Psoas muscle (tissue), 7 donors: ENCODE measurements at regions not wholly inside any gene's neighbourhood (a gene's known extent, or its start where the extent isn't known, plus 50 kb on each side); places are given as distances from the start of the nearest gene placed in this dataset.

Source experiments
- ATAC-seq, 4 donors: fragments of 200-7000 bp; cut with Tn5 transposase; one replicate each; pipeline ENCODE4 v1.9.1; 2020; ENCODE audit warnings: moderate library complexity in 3 of 4, mild to moderate bottlenecking in 2 of 4
- DNase-seq, 2 donors: peaks; one replicate each; pipeline ENCODE4 v3.0.0-alpha.2; 2020
- H3K27ac ChIP-seq: fragments of 200-600 bp; one replicate; pipeline ENCODE4 v1.8.0; 2022
- H3K27me3 ChIP-seq, 3 donors: fragments of 200-600 bp in 1 of 3; one replicate each; pipeline versions ENCODE4 v1.6.1 to v1.8.0; 2013 to 2022; ENCODE audit warnings: low read length in 2 of 3, mild to moderate bottlenecking in 2 of 3, moderate library complexity in 1 of 3; ENCODE audit not compliant: insufficient read depth in 3 of 3
- H3K36me3 ChIP-seq, 2 donors: fragments of 200-600 bp in 1 of 2; one replicate each; pipeline versions ENCODE4 v1.6.1 to v1.8.0; 2013 to 2022; ENCODE audit warnings: low read depth in 1 of 2, mild to moderate bottlenecking in 1 of 2, moderate library complexity in 1 of 2; ENCODE audit not compliant: insufficient read depth in 1 of 2
- H3K4me1 ChIP-seq: fragments of 200-600 bp; one replicate; pipeline ENCODE4 v1.8.0; 2022
- H3K4me3 ChIP-seq: fragments of 200-600 bp; one replicate; pipeline ENCODE4 v1.8.0; 2022; ENCODE audit warnings: mild to moderate bottlenecking
- H3K9me3 ChIP-seq: fragments of 200-600 bp; one replicate; pipeline ENCODE4 v1.8.0; 2022
- CTCF ChIP-seq: fragments of 200-600 bp; IDR thresholded peaks from one replicate; pipeline ENCODE4 v1.8.0; 2022; ENCODE audit warnings: antibody characterized with exemption
- WGBS, 3 donors: extraction: QIAGEN DNeasy Blood & Tissue Kit; methylation state at CpG; one replicate each; pipeline versions ENCODE4 v1.1.6 to v1.1.7; 2013; 5-methylcytosine and 5-hydroxymethylcytosine counted together
- intact Hi-C, 2 donors: fragments of 100-400 bp; cut with DNase I; formaldehyde crosslinking; loops; one replicate each; pipeline versions ENCODE4 v1.11.0 to v1.14.2; 2022
- donor health status: healthy with polysubstance abuse.
- donor health status: DM: no; HTN: no; CAD: no; lungs with moderate emphysema.
- donor health status: Bipolar disorder and iron deficiency.
- donor health status: healthy.
- donor health status: DM: yes; HTN: yes; CAD: no.
- donor health status: DM: no; HTN: no; CAD: no.
- donor health status: DM: yes; HTN: yes; CAD: no.

GRCh38 chr21:35402061-35402460 lies 353.0 kb upstream of the RUNX1 start:
- no peaks in the 10 kb centered on the region for H3K9me3 ChIP-seq
- TF ChIP-seq CTCF = no peak
- H3K4me3 ChIP-seq = no peak overlapping the region
- no peaks in the 10 kb centered on the region for H3K27me3 ChIP-seq
- intact Hi-C loops = loop anchor here in 1 of 2 donors (5.0 kb wide), 1 partner anchor 515 kb away; no protein-coding TSS in a partner anchor
- H3K27ac ChIP-seq = no peak overlapping the region
- no peaks in the 10 kb centered on the region for H3K36me3 ChIP-seq
- ATAC-seq = no peak
- 71 to 82% (median 82%) methylated on average over 1 of the region's 1 CpG for WGBS, 3 donors
- peaks cover 10% of the 10 kb centered on the region for H3K4me1 ChIP-seq
- no peak for DNase-seq

GRCh38 chr21:35401476-35401875 lies 352.4 kb upstream of the RUNX1 start:
- H3K27ac ChIP-seq = no peak overlapping the region
- no peak overlapping the region for H3K4me3 ChIP-seq
- no peaks in the 10 kb centered on the region for H3K36me3 ChIP-seq
- DNase-seq (no peak), ATAC-seq (no peak)
- H3K9me3 ChIP-seq = no peaks in the 10 kb centered on the region
- H3K4me1 ChIP-seq = peaks cover 10% of the 10 kb centered on the region
- H3K27me3 ChIP-seq = no peaks in the 10 kb centered on the region
- no peak for TF ChIP-seq CTCF
- intact Hi-C loops = loop anchor here (2.0 to 5.0 kb wide), 3 partner anchors 351 to 655 kb away; no protein-coding TSS in a partner anchor
- 69 to 77% (median 76%) methylated on average over 4 of the region's 4 CpGs for WGBS, 3 donors

GRCh38 chr21:35400233-35400939 lies 351.3 kb upstream of the RUNX1 start:
- H3K4me1 ChIP-seq = peaks cover 10% of the 10 kb centered on the region
- intact Hi-C loops = loop anchor here (2.0 to 5.0 kb wide), 3 partner anchors 350 to 654 kb away; no protein-coding TSS in a partner anchor
- no peaks in the 10 kb centered on the region for H3K36me3 ChIP-seq
- peak; percentile 57 for TF ChIP-seq CTCF
- no peaks in the 10 kb centered on the region for H3K9me3 ChIP-seq
- 42 to 51% (median 48%) methylated on average over 8 of the region's 8 CpGs for WGBS, 3 donors
- peak; percentile 89 to 97 (median 91) for ATAC-seq
- no peaks in the 10 kb centered on the region for H3K27me3 ChIP-seq
- no peak overlapping the region for H3K27ac ChIP-seq
- peak overlapping the region; percentile 6 for H3K4me3 ChIP-seq
- no peak for DNase-seq

GRCh38 chr21:35399706-35400105 lies 350.6 kb upstream of the RUNX1 start:
- Histone ChIP-seq H3K27ac (no peak overlapping the region), H3K9me3 (no peaks in the 10 kb centered on the region), H3K4me3 (peak overlapping the region; percentile 6), H3K4me1 (peaks cover 10% of the 10 kb centered on the region), H3K36me3 (no peaks in the 10 kb centered on the region), H3K27me3 (no peaks in the 10 kb centered on the region)
- DNase-seq = no peak
- WGBS, 3 donors = 41 to 53% (median 47%) methylated on average over 5 of the region's 5 CpGs
- intact Hi-C loops = loop anchor here (2.0 to 5.0 kb wide), 4 partner anchors 347 to 653 kb away; no protein-coding TSS in a partner anchor
- TF ChIP-seq CTCF = no peak
- no peak for ATAC-seq
